K562 (cell line): ENCODE measurements at regions not wholly inside any gene's neighbourhood (a gene's known extent, or its start where the extent isn't known, plus 50 kb on each side); places are given as distances from the start of the nearest gene placed in this dataset.

Source experiments
- ATAC-seq: fragments of 200-7000 bp; cut with Tn5 transposase; 3 replicates; pipeline ENCODE4 v1.9.1; 2020; ENCODE audit warnings: moderate library complexity
- BruUV-seq: library from RNA; stranded (reverse); fragments of 400-500 nt; replicated peaks from 2 replicates; lab custom pipeline; 2021; lab: Mats Ljungman, UMichigan
- CTCF ChIA-PET: fragments of 300-600 bp; formaldehyde crosslinking; extraction: SDS; loops from one replicate; lab custom pipeline; 2021; ENCODE audit warnings: low intra/inter-chr PET ratio; lab: Yijun Ruan, JAX
- POLR2A ChIA-PET: fragments of 300-600, 350-650 bp; sonication (Branson Sonifier 250); formaldehyde crosslinking; extraction: SDS; loops from one replicate; lab custom pipeline; 2021; ENCODE audit warnings: antibody characterized with exemption, inconsistent platforms; lab: Yijun Ruan, JAX
- DNase-seq, 4 experiments: peaks; one replicate each; pipeline versions ENCODE4 v3.0.0 to v3.0.0-alpha.2; 2011 to 2018; ENCODE audit warnings: low spot score in 3 of 4, mixed read lengths in 3 of 4; ENCODE audit errors: extremely low read depth in 1 of 4
- FAIRE-seq: peaks from 2 replicates; lab custom pipeline; 2011; peaks lifted over from hg19 to GRCh38; lab: Jason Lieb, UNC
- H2AFZ ChIP-seq: 2 replicates; pipeline ENCODE4 v1.6.0; 2011; ENCODE audit warnings: low read depth, low read length, control low read depth, inconsistent platforms
- H3K27ac ChIP-seq: fragments of 200-600 bp; 3 replicates; pipeline ENCODE4 v1.8.0; 2011; ENCODE audit warnings: low read depth, mild to moderate bottlenecking, control low read depth, inconsistent platforms, low read length, moderate library complexity, mixed read lengths; ENCODE audit errors: extremely low read depth
- H3K27me3 ChIP-seq, 2 experiments: fragments of 300-600 bp in 1 of 2; 2 replicates in 1 of 2; 3 replicates in 1 of 2; pipeline versions ENCODE4 v1.6.0 to v1.8.0; 2011; ENCODE audit warnings: inconsistent platforms in 2 of 2, low read length in 2 of 2, mild to moderate bottlenecking in 1 of 2, mixed read lengths in 1 of 2, moderate library complexity in 1 of 2; ENCODE audit not compliant: control insufficient read depth in 2 of 2, insufficient read depth in 2 of 2
- H3K36me3 ChIP-seq: fragments of 300-600 bp; 3 replicates; pipeline ENCODE4 v1.8.0; 2011; ENCODE audit warnings: mild to moderate bottlenecking, low read length, inconsistent platforms; ENCODE audit not compliant: control insufficient read depth, insufficient read depth
- H3K4me1 ChIP-seq, 2 experiments: fragments of 200-600 bp in 1 of 2; replicated peaks in 1 of 2; 2 replicates in 1 of 2; 3 replicates in 1 of 2; pipeline versions ENCODE4 v1.5.1 to v1.8.0; 2011; ENCODE audit warnings: inconsistent platforms in 2 of 2, low read length in 2 of 2, mild to moderate bottlenecking in 1 of 2, mixed read lengths in 1 of 2, moderate library complexity in 1 of 2; ENCODE audit not compliant: control insufficient read depth in 2 of 2, insufficient read depth in 2 of 2
- H3K4me2 ChIP-seq: 2 replicates; pipeline ENCODE4 v1.6.1; 2011; ENCODE audit warnings: low read length, control low read depth, inconsistent platforms, mixed read lengths; ENCODE audit not compliant: insufficient read depth
- H3K4me3 ChIP-seq: fragments of 200-600 bp; sonication (generic), shearing (Covaris generic); 2 replicates; pipeline ENCODE4 v1.5.1; 2016; ENCODE audit warnings: control low read depth, inconsistent platforms
- H3K79me2 ChIP-seq: fragments of 200-600 bp; 3 replicates; pipeline ENCODE4 v1.8.0; 2011; ENCODE audit warnings: low read length, inconsistent platforms; ENCODE audit not compliant: control insufficient read depth, insufficient read depth
- H3K9ac ChIP-seq, 2 experiments: 2 replicates each; pipeline versions ENCODE4 v1.6.0 to v1.6.1; 2011; ENCODE audit warnings: low read depth in 2 of 2, low read length in 2 of 2, control low read depth in 1 of 2, inconsistent platforms in 1 of 2, mild to moderate bottlenecking in 1 of 2, mixed read lengths in 1 of 2; ENCODE audit not compliant: insufficient read depth in 1 of 2
- H3K9me1 ChIP-seq: one replicate; pipeline ENCODE4 v1.6.0; 2011; ENCODE audit warnings: inconsistent platforms, mild to moderate bottlenecking, low read length, moderate library complexity; ENCODE audit not compliant: control insufficient read depth, insufficient read depth
- H3K9me3 ChIP-seq: replicated peaks from 2 replicates; pipeline ENCODE4 v1.5.1; 2011; ENCODE audit warnings: low read depth, low read length, inconsistent platforms; ENCODE audit not compliant: control insufficient read depth, insufficient read depth
- H4K20me1 ChIP-seq: replicated peaks from 2 replicates; pipeline ENCODE4 v1.6.1; 2011; ENCODE audit warnings: low read length, inconsistent platforms, mixed read lengths; ENCODE audit not compliant: control insufficient read depth, insufficient read depth
- DMBX1 ChIP-seq: fragments of 250-450 bp; sonication (Bioruptor Pico); IDR thresholded peaks from 2 replicates; pipeline ENCODE4 v1.8.0; 2022; ENCODE audit warnings: inconsistent platforms, mild to moderate bottlenecking, moderate library complexity, borderline replicate concordance
- GTF2E2 ChIP-seq: fragments of 200-800 bp; sonication (Bioruptor generic); IDR thresholded peaks from 2 replicates; pipeline ENCODE4 v1.6.1; 2016; ENCODE audit warnings: missing genetic modification characterization, missing compliant biosample characterization
- HIVEP1 ChIP-seq: fragments of 250-450 bp; sonication (Bioruptor Pico); IDR thresholded peaks from 2 replicates; pipeline ENCODE4 v1.4.0; 2020; ENCODE audit warnings: mild to moderate bottlenecking
- JUND ChIP-seq, 2 experiments: IDR thresholded peaks; 2 replicates in 1 of 2; 3 replicates in 1 of 2; pipeline ENCODE4 v1.6.1; 2011; ENCODE audit warnings: borderline replicate concordance in 2 of 2, low read depth in 2 of 2, low read length in 2 of 2, improper control_type of control experiment in 1 of 2, missing biosample characterization in 1 of 2, missing genetic modification characterization in 1 of 2, missing genetic modification reagents in 1 of 2
- MITF ChIP-seq: IDR thresholded peaks from 2 replicates; pipeline ENCODE4 v1.6.1; 2014; ENCODE audit warnings: antibody characterized with exemption
- MYNN ChIP-seq, 2 experiments: sonication (generic); formaldehyde crosslinking in 1 of 2; IDR thresholded peaks; 2 replicates each; pipeline versions ENCODE4 v1.5.0 to v1.6.1; 2016 to 2020; ENCODE audit warnings: antibody characterized with exemption in 1 of 2, missing genetic modification reagents in 1 of 2
- ZBTB34 ChIP-seq: fragments of 250-450 bp; sonication (Bioruptor Pico); IDR thresholded peaks from 2 replicates; pipeline ENCODE4 v1.8.0; 2021; ENCODE audit warnings: mild to moderate bottlenecking, moderate library complexity
- ZC3H4 ChIP-seq: sonication (generic); formaldehyde crosslinking; IDR thresholded peaks from 2 replicates; pipeline ENCODE4 v1.9.0; 2021; ENCODE audit warnings: missing genetic modification reagents, borderline replicate concordance
- ZNF175 ChIP-seq: fragments of 200-800 bp; sonication (Bioruptor generic); IDR thresholded peaks from 2 replicates; pipeline ENCODE4 v1.6.1; 2016; ENCODE audit warnings: low read depth, mild to moderate bottlenecking, missing genetic modification characterization, missing compliant biosample characterization
- ZNF347 ChIP-seq: fragments of 450-650 bp; formaldehyde crosslinking; IDR thresholded peaks from 2 replicates; pipeline ENCODE4 v1.4.0; 2020; ENCODE audit warnings: low read depth, mild to moderate bottlenecking, moderate library complexity
- ZNF592 ChIP-seq: fragments of 450-650 bp; IDR thresholded peaks from 2 replicates; pipeline ENCODE4 v1.6.1; 2017; ENCODE audit warnings: antibody characterized with exemption, mild to moderate bottlenecking
- in situ Hi-C: fragments of 300-500 bp; cut with MboI; formaldehyde crosslinking; loops from 4 replicates; pipeline ENCODE4 v1.15.0; 2018; ENCODE audit warnings: inconsistent platforms, mixed read lengths
- intact Hi-C: fragments of 100-400 bp; cut with micrococcal nuclease; formaldehyde crosslinking; loops from 2 replicates; pipeline ENCODE4 v1.14.2; 2022

GRCh38 chr4:138772366-138772765 lies 243.2 kb upstream of the NOCT start:
- H3K9ac ChIP-seq = no peak overlapping the region; a peak in 1 of 4 replicates
- H3K27me3 ChIP-seq = no peaks in the 10 kb centered on the region
- H3K4me3 ChIP-seq = no peak overlapping the region
- H3K36me3 ChIP-seq = no peaks in the 10 kb centered on the region
- intact Hi-C loops = loop anchor here (10.0 kb wide), 1 partner anchor 528 kb away; the partner anchor contains the start of gene SLC7A11
- no peaks in the 10 kb centered on the region for H3K9me1 ChIP-seq
- in situ Hi-C loops = no loop called here
- H4K20me1 ChIP-seq = no peaks in the 10 kb centered on the region
- BruUV-seq = no TSS peak
- H3K27ac ChIP-seq = peak overlapping the region; percentile 73; the same call in 2 of the 3 replicates
- peaks cover 32% of the 10 kb centered on the region for H3K79me2 ChIP-seq
- H3K9me3 ChIP-seq = 0 out of 2 replicates have a peak, but pooled peaks cover under 1% of the 10 kb centered on the region
- POLR2A ChIA-PET = no interaction called here
- H3K4me2 ChIP-seq = no peak overlapping the region
- no peak for FAIRE-seq
- peak overlapping the region; percentile 60 for H2AFZ ChIP-seq
- TF ChIP-seq GTF2E2 (no peak), ZNF175 (0 out of 2 replicates have a peak, but pooled peaks have one; percentile 10), HIVEP1 (no peak), ZNF592 (peak; percentile 40; the same call in 1 of the 2 replicates), ZNF347 (CRISPR knock-in tag) (no peak), MITF (no peak), MYNN (IDR thresholded peaks at IDR 0.05) (no peak), MYNN (CRISPR knock-in tag; IDR thresholded peaks at IDR 0.05) (no peak), ZBTB34 (CRISPR knock-in tag) (no peak), JUND (IDR thresholded peaks at IDR 0.05; ENCODE audit: borderline replicate concordance, low read depth, low read length) (no peak), JUND (tag; IDR thresholded peaks at IDR 0.05; ENCODE audit: borderline replicate concordance, low read depth, low read length) (no peak), DMBX1 (CRISPR knock-in tag) (0 out of 2 replicates have a peak, but pooled peaks have one; percentile 43), ZC3H4 (CRISPR knock-in tag) (no peak)
- TF ChIP-seq, all 486 proteins: peak for 3
- DNase-seq = no peak
- peaks cover 0 to 33% of the 10 kb centered on the region in 2 experiments; a peak in 3 of 5 replicates for H3K4me1 ChIP-seq
- no peak for ATAC-seq
- CTCF ChIA-PET = no interaction called here
